GM18520 (cell line): ENCODE measurements at regions not wholly inside any gene's neighbourhood (a gene's known extent, or its start where the extent isn't known, plus 50 kb on each side); places are given as distances from the start of the nearest gene placed in this dataset.
"Not testable (repeated sequence)": the region's sequence is repeated elsewhere in the genome, so short reads cannot be mapped to it uniquely, and the experiment has no call there.

ENCODE experiments used
- ATAC-seq: cut with Tn5 transposase; IDR thresholded peaks from one replicate; pipeline ENCODE4 v1.9.1; 2021; ENCODE audit not compliant: unreplicated experiment

DNA sequence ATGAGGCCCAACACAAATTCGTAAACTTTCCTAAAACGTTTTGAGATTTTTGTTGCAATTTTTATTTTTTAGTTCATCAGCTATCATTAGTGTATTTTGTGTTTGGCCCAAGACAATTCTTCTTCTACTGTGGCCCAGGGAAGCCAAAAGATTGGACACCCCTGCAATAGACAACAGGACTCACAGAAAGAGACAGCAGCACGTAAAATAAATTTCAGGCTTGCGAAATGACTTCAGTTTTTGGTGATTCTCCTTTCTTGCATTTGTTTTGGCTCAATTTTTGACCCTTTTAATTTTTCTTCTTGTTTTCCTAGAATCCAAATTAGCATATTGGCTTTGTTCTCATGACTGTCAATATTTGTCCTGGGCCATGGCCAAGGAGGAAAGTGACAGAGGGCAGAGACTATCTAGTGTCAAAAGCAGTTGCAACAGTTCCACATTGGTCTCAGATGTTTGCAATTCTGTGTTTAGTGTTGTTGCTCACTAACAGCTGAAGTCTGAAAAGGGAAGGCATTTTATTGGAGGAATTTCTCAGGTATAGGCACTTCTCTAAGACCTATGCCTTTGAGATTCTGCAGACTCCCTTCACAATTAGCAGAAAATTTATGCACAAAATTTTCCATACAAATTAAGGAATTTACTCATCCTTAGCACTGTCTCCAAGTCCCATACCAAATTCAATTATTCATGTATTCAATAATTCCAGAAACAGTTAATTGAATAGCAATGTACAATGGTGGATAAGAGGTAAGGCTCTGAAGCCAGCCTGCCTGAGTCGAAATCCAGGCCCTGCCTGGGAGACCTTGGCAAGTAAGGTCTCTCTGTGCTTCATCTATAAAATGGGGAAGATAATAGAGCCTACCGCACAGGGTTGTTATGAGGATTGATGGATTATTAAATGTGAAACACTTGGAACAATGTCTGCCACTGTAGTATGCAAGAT lies 160.9 kb upstream of the IVNS1ABP start:
- no peak for ATAC-seq

DNA sequence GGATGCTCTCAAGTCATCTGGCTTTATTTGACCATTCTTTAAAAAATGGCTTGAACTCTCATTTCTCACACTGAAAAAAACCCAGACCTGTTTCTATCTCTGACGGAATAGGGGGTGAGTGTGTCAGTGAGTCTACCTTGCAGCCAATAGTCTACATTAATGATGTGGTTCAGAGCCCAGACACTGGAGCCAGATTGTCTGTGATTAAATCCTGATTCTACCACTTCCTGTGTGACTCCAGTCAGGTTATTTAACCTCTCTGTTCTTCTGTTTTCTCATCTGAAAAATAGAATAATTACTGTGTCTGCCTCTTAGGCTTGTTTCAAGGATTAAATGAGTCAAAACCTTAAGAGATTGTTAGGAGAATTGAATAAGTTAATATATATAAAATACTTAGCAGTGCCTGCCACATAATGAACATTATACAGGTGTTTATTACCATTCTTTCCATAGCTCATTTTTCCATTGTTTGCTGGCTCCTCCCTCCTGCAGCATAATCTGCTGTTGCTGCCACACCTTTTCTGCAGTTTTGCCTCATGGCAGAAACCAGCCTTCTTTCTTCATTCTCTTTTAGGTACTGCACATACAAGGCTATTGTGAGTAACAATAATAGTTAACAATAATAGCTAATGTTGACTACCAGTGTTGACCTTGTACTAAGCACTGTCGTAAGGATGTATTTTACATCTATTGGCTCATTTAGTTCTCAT lies 157.6 kb upstream of the IVNS1ABP start:
- no peak for ATAC-seq

DNA sequence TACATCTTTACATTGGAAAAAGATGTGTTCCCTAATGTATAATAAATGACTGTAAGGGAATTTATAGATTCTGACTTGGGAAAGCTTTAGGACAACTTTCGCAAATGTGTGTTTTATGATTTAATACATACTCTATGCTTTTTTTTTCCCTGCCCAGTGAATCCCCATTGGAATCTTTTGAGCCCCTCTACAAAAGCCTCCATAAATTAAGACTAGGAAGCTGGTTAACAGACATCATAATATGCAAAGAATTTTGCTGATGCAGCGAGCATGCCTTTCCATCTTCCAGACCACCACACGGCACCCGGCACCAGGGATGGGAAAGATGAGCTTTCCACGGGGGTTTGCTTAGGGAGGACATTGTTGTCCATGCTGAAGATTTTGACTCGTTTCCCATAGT lies 156.1 kb upstream of the IVNS1ABP start:
- no peak for ATAC-seq

DNA sequence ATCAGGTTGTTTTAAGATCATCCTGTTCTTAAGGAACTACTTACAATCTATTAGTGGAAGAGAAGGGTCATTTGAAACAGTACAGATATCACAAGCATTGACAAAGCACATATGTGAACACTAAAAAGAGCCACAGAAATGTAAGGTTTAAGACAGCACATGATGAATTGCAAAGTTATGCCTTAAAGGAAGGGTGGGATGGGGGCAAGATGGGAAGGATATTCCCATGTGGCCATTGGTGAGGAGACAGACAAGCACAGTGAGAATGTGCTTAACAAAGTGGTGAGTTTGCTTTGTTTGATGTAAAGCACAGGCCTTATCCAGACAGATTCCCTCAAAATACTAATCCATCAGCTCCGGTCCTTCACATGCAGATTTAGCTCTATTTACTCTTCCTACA lies 151.6 kb upstream of the IVNS1ABP start:
- no peak for ATAC-seq

DNA sequence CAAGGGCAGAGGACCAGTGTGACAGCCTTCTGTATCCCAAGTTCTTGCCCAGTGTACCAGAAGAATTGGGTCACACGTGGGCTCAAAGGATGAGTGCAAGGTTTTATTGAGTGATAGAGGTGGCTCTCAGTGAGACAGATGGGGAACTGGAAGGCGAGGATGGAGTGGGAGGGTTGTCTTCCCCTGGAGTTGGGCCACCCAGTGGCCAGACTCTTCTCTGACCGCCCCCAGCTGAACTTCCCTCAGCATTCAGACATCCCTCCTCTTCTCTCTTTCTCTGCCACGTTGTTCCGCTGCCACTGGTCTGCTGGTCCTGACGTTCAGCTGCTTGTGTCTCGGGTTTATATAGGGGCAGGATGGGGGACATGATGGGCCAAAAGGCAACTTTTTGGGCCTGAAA lies 150.1 kb upstream of the IVNS1ABP start:
- no peak for ATAC-seq

DNA sequence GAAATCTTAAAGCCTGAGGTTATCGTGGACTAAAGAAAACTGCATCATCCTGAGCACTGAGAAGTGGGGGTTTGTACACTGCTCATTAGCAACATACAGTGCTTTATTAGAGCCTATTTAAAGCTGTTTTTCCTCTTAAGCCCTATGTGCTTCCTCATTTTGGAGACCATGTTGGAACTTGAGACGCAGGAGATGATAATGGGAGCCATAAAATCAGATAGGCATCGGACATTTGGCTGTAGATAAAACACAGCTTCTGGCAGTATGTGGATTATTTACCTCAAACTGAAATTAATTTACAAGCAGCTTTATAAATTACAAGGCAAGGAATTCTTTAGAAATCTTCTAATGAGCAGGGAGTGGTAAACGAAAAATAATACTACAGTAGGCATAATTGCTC lies 147.7 kb upstream of the IVNS1ABP start:
- no peak for ATAC-seq

DNA sequence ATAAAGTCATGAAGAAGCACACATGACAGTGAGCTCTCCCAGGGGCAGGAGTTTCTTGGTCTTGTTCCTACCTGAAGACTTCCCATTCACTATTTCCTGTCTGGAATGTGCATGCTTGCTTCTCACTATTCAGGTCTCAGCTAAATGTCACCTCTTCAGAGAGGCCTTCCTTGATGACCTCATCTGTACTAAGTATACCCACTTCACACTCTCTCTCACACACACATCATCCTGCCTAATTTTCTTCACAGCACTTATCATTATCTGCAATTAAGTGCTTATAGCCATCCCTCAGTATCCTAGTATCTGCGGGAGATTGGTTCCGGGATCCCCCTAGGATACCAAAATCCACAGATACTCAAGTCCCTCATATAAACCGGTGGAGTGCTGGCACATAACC lies 146.4 kb upstream of the IVNS1ABP start:
- ATAC-seq = no peak

DNA sequence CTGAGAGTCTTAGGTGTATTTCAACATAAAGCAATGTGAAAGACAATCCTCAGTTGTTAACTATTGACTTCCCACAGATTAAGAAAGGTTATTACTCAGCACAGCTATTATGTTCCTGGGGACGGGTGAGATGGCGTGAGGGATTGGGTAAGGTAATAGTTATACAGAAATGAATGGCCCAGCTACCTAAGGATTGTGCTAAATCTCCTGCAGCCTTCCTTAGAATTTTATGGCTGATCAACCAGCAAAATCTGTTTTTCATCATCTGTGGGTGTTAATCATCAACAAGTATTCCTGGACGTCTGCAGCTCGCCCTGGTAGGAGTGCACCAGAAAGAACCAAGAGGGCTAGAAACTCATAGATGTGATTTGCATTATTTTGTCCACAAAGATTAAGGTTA lies 146.0 kb upstream of the IVNS1ABP start:
- no peak for ATAC-seq

DNA sequence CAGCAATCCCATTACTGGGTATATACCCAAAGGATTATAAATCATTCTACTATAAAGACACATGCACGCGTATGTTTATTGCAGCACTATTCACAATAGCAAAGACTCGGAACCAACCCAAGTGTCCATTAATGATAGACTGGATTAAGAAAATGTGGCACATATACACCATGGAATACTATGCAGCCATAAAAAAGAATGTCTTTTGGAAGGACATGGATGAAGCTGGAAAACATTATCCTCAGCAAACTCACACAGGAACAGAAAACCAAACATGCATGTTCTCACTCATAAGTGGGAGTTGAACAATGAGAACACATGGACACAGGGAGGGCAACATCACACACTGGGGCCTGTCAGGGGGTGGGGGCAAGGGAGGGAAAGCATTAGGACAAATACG lies 143.7 kb upstream of the IVNS1ABP start:
- not testable (repeated sequence) for ATAC-seq

DNA sequence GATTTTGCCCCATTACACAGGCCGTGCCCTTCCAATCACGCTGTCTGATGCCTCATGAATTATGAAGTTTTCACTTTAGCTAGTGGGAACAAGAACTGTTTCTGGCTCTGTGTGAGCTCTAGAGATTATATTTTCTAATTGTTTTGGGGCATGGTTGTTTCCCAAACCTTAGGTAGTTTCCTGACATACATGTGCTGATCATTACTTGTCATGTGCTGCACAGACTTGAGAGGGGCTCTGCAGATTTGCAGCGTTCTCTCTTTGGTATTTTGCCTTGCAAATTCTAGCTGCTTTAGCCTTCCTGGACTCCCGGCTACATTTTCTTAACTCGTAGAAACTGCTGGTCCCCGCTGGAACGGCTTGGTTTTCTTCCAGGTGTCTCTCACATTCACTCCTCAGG lies 142.1 kb upstream of the IVNS1ABP start:
- no peak for ATAC-seq

DNA sequence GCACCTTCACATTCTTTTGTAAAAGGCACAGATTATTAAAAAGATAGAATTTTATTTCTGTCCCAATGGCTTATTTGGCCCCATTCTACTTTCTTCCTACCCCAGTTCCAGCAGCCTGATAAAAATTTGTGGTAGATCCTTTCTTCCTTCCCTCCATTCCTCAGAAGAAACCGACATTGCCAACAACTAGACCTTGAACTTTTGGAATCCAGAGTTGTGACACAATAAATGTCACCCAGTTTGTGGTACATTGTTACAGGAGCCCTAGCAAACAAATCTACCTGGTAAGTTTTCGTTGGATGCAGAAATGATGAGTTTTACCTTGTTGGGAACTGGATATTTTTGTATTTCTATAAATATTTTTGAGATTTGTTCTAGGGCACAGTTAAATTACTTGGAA lies 141.6 kb upstream of the IVNS1ABP start:
- ATAC-seq = no peak

DNA sequence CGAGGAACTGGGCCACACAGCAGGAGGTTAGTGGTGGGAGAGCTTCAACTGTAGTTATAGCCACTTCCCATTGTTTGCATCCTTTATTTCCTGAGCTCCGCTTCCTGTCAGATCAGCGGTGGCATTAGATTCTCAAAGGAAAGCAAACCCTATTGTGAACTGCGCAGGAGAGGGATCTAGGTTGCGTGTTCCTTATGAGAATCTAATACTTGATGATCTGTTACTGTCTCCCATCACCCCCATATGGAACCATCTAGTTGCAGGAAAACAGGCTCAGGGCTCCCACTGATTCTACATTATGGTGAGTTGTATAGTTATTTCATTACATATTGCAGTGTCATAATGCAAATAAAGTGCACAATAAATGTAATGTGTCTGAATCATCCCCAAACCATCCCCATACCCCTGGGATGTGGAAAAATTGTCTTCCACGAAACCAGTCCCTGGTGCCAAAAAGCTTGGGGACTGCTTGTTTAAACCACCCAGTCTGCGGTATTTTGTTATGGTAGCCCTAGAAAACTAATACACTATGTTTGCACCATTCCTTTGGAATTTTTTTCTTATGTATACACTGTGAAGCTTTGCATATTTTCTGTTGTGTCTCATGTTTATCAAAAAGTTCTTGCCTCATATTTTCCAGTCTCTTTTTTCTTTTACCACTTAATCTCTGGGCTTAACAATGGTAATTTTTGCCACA lies 136.6 kb upstream of the IVNS1ABP start:
- ATAC-seq = no peak

DNA sequence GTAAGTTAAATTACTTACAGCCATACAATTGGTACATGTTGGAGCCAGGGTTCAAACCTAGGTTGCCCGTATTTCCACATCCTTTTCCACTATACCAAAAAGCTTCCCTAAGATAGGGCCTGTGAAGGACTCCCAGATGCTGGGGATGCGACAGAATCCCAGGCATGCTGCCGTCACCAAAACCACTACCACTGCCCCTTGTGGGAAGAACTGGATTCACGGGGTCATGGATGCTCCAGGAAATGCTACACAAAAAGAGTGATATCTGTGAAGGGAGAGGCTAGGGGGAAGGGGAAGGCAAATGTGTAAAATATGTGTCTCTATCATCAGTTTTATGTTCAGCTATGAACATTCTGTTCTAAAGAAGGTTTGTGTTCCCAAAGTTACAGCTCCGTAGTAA lies 133.9 kb upstream of the IVNS1ABP start:
- no peak for ATAC-seq

DNA sequence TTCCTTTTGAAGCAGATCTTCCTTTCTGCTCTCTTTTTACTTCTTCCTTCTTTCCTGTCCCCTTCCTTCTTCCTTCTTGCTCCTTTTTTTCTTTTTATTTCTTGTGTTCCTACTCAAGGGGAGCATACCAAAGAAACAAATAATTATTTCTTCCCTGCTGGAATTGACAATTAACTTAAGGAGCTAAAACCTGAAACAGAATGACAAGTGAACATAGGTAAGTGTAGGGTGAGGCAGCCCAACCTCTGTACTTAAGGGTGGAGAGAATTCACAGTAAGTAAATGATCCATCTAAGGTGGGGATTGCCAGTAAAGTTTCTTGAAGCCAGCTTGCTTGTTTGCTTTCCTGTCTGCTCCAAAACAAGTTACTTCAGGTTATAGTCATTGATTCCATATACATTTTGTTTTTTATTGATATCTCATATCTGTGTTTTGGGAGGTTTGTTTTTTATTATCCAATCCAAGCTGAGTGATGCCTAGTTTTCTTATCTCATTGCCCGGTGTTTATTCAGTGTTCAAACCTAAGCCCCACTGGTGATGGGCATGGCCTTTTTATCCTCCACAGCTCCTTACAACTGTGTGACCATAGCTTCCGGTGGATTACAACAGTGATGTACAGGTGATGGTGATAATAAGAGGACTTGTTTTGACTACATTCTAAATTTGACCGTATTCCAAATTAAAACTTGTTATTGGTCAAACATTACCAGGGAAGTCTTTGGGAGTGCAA lies 133.2 kb upstream of the IVNS1ABP start:
- no peak for ATAC-seq

DNA sequence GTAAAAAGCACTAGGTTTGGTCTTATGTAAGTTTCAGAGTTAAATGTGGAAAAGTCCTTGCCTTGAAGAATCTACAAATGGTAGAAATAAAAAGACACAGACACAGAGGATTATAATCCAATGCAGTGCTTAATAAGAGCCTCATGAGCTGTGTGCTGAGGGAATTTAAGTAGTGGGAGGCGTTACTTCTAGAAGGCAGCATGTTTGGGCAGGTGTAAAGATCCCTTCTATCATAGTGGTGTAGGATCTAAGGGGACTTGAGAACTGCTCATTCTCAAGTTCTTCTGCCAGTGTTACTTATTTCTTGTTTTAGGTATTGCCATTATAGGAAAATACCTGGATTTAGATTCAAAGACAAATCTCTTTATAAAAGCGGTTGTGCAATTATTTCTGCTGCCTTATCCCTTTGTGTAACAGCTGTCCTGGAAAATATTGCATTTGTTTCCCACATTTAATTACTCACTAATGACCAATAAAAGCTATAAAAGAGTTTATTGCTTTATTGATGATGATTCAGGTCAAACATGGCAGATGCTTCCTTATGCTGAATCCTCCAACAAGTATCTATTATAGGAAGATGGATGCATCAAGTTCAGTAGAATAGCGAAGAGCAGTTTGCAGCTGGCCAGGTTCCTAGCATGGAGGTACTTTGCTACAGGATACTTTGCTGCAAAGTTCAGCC lies 132.5 kb upstream of the IVNS1ABP start:
- no peak for ATAC-seq

DNA sequence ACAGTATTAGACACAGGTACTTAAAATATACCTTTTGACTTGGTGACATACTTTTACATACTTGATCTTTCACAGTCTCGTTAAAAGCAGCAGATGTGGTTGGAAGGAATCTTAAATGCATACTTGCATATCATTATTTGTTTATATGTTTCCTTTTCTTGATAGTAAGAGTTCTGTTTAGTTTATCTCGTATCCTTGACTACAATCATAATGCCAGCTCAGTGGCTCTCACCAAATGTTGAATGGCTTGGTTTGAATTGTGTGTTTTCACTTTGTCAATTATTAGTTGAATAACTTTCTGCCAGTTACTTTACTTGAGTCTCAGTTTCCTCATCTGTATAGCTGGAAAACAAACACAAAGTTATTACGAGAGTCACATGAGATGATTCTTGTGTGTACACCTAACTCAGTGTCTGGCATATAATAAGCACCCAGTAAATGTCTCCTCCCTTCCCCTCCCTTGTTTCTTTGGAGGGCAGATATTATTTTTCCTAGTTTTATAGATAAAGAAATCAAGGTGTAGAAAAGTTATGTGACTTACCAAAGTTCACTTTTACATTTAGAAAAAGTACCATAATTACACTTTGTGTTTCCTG lies 131.6 kb upstream of the IVNS1ABP start:
- no peak for ATAC-seq

DNA sequence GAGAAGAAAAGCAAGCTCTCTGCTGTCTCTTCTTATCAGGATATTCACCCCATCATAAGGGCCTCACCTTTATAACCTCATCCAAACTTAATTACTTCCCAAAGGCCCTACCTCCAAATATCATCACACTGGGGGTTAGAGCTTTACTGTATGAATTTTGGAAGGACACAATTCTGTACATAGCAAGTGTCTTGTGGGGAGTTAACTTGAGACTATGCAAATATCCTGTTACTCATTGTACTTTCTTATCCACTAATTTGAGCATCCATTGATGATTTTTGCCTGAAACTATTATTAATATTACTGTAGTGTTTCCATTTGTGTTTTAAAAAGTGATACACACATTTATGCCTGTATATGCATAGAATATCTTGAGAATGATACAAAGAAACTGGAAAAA lies 129.1 kb upstream of the IVNS1ABP start:
- no peak for ATAC-seq

DNA sequence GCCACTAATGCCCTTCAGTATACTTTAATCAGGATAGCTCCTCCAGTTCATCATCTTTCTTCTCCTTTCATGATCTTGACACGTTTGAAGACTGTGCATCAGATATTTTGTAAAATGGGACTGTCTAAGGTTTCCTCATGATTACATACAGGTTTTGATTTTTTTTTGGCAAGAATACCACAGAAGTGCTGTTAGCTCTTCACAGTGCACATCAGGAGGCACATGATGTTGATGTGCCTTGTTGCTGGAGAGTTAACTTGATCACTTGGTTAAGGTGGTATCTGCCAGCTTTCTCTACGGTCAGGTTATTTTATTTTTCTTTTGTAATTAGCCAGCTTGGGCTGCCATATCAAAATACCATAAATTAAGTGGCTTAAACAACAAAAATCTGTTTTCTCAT lies 128.6 kb upstream of the IVNS1ABP start:
- no peak for ATAC-seq

DNA sequence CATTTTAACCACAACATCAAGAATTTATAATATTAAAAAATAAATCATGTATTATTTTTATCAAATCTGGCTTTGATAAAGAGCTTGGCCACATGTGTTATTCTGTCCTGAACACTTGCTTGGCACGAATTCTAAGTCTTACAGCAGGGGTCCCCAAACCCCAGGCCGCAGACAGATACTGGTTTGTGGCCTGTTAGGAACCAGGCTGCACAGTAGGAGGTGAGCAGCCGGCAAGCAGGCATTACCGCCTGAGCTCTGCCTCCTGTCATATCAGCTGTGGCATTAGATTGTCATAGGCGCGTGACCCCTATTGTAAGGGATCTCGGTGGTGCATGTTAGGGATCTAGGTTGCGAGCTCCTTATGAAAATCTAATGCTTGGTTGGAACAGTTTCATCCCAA lies 127.6 kb upstream of the IVNS1ABP start:
- no peak for ATAC-seq

DNA sequence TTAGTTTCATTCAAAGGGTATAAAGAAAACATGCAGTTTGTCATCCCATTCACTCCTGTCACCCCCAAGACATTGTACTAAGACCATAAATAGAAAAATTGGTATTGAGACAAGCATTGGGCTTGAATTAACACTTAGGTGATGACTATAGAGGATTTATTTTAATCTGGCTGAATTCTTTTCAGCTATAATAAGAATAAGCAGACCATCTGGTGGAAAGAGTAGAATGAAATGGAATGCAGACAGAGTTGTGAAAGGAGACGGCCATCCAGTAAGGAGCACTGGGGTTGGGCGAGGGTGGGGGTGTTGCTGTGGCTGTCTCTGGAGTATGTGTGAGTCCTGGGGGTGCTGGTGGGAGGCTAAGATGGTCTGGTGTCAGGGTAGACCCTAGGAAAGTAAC lies 125.0 kb upstream of the IVNS1ABP start:
- no peak for ATAC-seq
